Right renal cortex interstitium (tissue), 3 donors: ENCODE measurements at regions not wholly inside any gene's neighbourhood (a gene's known extent, or its start where the extent isn't known, plus 50 kb on each side); places are given as distances from the start of the nearest gene placed in this dataset.

Source experiments
- DNase-seq, 3 donors: peaks; one replicate each; pipeline ENCODE4 v3.0.0-alpha.2; 2013; ENCODE audit warnings: low read depth in 3 of 3, low spot score in 2 of 3

DNA sequence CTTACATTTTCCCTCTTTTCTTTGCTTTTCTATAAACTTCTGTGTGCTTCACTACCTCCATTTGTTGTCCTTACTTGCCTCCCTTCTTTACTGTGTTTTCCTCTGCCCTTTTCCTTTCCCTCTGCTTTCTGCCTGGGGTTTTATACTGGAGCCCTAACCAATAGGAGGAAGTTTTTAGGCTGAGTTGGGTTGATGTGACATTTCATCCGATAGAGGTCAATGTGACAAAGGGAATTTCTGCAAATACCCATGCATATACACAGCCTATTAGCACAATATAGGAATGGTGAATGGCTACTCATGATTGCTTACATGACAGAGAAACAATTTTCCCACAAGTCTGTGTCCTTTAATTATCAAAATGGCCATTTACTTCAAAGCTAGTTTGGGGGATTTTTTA is 153.0 kb upstream of the ARPP21 start:
- no peak for DNase-seq

DNA sequence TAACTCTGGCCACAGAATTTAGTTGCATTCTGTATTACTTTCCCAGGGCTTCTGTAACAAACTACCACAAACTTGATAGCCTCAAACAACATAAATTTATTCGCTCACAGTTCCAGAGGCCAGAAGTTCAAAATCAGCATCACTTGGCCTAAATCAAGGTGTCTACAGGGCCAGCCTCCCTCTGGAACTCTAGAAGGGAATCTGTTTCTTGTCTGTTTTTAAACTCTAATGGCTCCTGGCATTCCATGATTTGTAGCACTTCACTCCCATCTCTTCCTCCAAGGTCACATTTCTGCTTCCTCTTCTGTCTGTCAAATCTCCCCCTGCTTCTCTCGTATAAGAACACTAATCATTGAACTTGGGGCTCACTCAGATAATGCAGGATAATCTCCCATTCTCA is 151.9 kb upstream of the ARPP21 start:
- DNase-seq: no peak

DNA sequence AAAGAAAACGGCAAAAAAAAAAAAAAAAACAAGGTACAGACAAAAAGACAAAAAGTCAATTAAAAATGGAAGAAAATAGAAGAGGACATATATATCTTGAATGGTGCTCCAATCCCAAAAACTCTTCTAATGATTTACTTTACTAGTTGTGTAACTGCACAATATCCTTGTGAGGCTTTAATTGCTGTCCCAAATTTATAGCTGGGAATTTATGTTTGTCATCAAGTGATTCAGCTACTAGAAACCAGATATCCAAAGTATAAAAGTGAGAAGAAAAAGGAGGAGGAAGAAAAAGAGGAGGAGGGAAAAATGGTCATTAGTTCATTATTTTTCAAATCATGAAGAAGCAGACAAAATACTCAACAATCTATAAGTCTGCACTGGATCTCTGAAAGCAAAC is 150.8 kb upstream of the ARPP21 start:
- DNase-seq: no peak

DNA sequence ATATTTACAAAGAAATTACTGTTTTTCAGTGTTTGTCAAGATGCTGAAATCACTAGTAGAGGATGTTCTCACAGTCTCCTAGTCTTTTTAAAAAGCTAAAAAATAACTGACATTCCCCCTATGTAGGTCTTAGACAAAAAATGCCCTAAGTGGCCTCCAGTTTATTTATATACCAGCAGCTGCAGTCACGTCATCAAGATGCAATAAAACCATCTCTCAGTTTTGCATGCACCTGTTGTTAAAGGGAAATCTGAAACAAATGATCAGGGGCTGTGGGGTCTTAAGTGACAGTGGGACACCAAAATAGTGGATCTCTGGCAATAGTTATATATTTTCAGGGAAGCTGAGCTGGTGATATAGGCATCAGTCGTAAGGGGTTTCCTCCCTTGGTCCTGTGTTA is 146.5 kb upstream of the ARPP21 start:
- DNase-seq: no peak

DNA sequence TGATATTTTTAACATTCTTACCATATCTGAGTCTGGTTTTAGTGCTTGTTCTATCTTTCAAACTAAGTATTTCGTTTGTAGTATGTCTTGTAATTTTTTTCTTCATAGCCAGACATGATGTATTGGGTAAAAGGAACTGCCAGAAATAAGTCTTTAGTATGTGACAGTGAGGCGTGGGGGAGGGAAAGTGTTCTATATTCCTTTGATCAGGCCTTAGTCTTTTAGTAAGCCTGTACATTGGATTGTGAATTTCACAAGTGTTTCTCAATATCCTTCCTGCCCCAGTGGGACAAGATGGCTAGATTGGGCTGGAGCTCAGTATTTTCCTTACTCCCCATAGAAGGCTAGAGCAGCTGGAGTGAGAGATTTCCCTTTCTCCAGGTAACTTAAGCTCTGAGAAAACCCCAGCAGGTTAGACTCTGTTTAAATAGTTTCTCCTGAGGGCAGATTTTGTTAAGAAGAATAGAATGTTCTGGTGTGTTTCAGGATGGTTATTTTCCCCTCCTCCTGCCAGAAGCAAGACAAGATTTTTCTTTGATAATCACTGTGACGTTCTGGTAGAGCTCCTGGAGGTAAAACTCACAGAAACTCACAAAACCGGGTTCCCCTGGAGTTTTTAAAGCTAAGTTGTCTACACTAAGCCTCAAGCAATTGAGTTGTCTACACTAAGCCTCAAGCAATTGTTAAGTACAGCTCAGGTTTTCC is 140.7 kb upstream of the ARPP21 start:
- DNase-seq: no peak

DNA sequence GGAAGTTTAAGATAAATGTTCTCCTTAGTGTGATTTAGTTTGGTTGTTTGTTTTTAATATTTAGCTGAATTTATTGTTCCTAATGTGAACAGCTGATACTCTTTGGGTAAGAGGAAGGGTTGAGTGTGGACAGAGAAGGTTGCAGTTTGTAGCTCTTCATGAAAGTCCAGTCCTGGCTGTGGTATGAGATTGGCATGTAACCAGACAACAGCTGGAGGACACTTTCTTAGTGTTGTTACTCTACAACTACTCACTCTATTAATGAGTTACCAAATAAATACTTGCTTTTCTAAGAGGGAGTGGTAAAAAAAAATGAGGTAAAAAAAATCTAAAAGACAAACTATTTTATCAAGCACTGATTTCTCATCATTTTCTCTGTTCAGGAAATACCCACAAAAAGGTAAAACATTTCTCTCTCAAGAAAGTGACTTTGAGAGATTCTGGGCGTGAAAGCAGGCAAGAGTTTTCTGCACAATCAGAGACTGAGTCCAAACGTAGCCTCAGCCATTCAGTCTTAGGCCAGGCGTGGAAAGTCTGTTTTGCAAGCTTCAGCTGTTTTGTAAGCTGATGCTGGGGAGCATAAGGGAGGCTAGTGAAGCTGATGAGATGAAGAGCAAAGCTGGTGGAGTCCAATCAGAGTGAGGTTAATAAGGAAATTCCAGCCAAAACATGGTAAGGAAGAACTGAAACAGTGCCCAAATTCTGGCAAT is 138.5 kb upstream of the ARPP21 start:
- no peak for DNase-seq

DNA sequence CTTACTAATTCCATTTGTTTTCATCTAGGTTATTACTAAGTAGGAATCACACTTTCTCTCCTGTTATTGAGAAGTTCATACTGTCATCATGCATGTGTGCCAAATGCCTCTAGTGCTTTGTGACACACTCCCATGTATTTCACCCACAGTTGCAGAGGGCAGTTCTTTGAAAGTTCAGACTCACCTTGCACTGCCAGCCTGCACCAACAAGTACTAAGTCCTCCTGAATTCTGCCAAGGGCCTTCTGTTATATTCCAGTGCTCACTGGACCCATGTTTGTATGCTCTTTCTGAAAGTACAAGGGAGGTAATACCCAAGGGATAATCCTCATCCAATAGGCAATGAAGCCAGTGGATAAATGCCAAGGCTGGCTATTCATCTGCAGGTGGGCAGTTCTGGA is 136.6 kb upstream of the ARPP21 start:
- DNase-seq: no peak

DNA sequence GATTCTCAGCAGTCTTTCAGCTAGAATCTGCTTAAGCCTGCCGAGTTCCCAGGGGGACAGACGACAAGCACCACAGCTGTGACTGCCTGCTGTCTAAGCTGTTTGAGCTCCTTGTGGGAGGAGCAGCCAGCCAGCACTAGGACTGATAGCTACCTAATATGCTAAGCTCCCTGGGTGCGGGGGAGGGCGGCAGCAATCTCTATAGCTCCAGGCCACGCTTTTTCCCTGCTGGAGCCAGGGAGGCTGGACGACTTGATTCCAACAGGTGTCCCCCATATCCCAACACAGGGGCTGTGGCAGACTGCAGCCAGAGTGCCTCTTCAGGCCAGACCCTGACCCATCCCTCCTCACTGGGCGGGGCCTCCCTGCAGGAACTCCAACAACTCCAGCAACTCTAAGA is 134.1 kb upstream of the ARPP21 start:
- no peak for DNase-seq

DNA sequence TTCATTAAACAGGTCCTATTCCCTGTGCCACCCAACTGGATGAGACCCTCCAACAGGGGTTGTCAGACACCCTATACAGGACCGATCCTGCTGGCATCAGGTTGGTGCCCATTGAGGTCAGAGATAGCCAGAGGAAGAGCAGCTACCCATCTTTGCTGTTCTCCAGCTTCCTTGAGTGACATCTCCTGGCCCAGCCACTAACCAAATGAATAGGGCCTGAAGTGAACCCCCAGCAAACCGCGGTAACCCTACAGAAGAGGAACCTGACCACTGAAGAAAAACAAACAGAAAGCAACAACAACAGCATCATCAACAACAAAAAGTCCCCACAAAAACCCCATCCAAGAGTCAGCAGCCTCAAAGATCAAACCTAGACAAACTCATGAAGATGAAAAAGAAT is 133.6 kb upstream of the ARPP21 start:
- DNase-seq: no peak

DNA sequence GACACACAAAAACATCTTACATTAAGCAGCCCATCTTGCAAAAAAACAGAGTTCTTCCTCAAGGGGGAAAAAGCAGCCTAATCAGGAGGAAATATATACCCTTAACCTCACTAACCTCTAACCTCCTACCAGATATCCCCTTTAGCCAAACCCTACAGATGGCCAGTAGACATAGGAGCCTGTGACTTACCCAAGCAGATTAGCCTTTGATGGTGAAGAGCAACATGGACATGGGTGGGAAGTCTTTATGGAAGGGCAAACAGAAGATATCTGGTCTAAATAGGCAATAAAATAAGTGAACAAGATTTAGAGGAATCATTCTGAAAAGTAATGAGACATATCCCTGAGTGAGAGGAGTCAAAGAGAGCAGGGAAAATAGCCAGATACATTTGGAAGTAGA is 119.4 kb upstream of the ARPP21 start:
- DNase-seq: no peak

DNA sequence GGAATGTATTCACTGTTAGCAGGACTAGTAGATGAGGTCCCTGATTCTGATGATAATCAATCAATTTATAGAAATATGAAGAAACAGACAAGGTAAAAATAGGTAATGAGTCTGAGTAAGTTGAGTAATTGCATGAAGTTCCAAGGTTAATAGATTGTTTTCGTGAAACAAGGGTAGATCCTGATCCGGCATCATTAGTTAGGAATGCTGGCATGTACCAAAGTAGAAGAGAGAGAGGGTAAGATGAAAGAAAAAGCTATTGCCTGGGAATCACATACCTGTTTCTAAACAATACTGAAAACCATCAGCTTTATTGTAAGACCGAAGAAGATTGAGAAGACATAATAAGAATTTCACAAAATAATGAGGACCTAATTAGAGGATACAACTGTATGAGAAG is 118.1 kb upstream of the ARPP21 start:
- no peak for DNase-seq

DNA sequence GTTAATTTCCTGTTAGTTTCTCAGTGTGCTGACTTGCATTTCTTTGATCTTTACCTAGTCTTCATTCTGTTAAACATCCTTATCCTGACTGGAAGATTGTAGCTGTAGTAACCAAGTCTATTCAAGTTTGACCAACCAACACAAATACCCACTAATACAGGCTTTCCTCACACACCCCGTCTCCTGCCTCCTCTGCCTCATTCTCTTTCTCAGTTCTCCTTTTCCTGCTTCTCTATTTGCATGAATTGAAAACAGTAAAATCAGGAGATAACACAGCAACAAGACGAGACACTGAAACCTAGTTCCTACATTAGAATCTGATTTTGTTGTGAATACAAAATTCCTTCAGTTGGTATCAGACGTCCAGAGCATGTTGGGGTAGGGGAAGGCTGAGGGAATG is 116.9 kb upstream of the ARPP21 start:
- DNase-seq: no peak

DNA sequence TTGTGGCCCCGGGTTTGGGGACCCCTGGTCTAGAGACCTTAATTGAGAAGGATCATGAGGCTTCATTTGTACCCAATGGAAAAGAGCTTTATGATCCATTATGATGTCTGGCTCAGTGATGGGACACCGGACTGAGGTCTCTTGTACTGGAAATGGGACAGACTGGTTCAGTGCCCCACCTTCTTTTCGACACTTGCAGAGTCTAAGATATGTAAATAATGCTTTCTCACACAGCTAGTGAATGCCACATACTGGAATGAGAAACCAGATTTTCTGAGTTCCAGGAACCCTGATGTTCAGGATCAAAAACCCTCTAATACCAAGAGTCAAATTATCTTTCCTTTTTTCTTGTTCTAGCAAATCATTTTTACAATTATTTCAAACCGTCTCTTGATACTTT is 116.3 kb upstream of the ARPP21 start:
- no peak for DNase-seq

DNA sequence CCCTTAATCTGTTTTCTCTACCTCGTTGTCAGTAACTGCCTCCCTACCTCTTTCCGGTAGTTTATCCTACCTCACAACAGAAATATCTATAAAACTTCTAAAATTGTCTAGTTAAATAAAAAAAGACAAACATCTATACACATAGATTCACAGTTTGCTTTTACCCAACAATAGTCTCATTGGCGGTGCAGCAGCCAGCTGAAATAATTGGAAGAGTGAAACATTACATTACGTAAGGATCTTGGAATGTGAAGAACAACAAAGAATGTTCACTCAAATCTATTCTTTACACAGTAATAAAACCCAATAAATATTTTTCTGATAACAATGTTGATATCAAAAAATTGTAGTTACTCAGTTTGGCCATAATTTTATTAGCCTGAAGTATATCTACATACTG is 115.5 kb upstream of the ARPP21 start:
- no peak for DNase-seq

DNA sequence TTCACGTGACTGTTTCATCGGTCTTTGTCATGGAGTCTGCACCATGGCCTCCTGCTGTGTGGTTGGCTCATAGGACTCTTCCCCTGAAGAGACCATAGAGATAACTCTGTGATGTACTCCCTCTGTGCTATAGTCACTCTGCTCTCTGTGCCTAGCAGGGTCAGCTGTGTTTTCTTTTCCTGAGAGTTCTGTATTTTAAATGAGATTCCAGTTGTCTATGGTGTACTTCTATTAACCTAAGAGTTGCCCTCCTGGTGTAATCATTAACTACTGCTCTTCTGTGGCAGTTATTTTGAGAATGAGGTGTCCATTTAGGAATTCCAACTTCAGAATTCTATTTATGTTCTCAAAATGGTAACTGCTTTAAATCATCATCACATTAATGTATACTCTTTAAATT is 114.5 kb upstream of the ARPP21 start:
- DNase-seq: no peak

DNA sequence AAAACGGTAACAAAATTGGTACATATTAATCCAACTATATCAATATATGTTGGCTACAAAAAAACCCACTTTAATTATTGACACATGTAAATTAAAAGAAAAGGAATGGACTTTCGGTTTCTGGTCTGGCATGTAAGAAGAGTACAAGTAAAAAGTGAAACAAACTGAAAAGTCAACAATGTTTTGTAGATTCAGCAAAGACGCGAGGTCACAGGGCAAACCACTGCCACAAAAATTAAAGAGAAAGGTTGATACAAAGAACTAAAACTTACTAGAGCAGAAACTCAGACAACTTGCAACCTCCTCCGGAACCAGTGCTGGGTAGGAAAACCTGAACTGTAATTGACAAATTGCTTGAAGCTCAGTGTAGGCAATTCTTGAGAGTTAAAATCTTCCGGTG is 110.6 kb upstream of the ARPP21 start:
- DNase-seq: no peak

DNA sequence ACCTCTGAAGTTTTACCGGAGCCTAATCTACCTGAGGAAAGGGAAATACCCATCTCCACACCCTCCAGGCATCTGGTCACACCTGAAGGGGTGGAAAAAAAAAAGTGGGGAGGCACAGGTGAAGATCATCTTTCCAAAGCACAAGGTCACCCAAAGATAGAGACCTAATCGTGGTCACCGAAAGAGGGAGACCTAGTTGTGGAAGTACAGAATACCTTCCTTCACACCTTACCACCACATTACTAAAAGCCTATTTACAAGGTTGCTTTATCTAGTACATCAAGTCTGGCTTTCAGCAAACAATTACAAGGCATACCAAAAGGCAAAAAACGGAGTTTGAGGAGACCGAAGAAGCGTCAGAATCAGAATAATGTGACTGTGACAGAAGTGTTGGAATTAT is 110.0 kb upstream of the ARPP21 start:
- no peak for DNase-seq

DNA sequence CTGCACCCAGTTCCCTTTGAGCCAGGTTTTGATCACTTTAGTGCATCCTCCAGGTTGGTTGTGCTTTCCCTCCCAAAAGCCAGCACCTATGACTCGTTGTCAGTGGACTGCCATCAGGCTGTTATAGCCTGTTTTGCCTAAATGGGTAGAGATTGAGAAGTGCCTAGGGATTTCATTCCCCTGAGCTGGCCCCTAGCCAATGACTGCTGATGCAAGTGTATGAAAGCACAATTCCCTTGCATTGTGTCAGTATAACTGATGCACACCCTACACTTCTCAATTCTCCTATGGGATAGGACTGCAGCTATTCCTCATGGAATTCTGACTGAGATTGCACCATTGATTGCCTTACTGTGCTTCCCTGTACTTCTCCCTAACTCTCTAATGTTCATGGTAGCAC is 102.1 kb upstream of the ARPP21 start:
- no peak for DNase-seq

DNA sequence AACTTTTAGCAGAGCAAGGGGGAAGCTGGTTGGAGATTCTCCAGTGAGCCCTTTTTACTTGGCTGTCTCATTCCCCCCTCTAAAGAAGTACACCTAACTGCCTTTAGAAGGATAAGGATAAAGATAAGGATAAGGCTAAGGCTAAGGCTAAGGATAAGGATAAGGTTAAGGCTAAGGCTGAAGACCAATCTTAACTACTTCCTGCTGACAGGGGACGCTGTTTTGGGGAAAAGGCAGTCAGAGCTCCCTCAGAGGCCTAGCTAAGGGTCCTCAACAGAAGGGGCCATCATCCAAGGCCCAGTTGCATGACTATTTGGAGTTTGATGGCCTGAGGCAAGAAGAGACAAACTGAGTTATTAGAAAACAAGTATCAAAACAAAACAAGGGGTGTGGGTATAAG is 94.3 kb upstream of the ARPP21 start:
- no peak for DNase-seq

DNA sequence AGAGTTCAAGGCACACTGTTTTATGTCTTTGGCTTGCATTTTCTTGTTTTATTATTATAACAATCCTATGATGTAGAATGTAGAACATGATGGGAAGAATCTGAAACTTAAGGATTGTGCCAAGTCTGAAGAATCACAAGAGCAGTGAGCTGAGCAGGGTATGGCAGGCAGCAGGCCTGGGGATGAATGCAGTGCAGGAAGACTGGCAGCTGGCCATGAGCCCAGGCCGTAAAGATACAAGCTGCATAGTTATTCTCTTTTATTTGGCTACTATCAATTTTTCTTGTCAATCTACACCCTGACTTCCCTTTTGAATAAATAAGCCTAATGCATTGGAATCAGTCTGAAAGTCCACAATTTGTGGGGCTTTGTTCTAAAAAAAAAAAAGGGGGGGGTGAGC is 89.6 kb upstream of the ARPP21 start:
- no peak for DNase-seq

DNA sequence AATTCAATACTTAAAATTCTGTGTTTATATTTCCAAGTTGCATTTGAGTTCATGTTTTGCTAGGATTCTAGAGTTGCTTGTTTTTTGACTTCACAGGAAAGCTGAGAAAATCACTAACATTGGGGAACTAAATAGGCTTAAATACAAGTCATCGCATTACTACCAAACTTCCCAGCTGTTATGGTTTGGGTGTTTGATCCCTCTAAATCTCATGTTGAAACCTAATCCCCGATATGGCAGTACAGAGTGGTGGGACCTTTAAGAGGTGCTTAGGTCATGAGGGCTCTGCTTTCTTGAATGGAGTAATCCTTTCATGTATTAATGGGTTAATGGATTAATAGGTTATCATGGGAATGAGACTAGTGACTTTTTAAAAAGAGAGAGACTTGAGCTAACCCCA is 77.2 kb upstream of the ARPP21 start:
- no peak for DNase-seq

DNA sequence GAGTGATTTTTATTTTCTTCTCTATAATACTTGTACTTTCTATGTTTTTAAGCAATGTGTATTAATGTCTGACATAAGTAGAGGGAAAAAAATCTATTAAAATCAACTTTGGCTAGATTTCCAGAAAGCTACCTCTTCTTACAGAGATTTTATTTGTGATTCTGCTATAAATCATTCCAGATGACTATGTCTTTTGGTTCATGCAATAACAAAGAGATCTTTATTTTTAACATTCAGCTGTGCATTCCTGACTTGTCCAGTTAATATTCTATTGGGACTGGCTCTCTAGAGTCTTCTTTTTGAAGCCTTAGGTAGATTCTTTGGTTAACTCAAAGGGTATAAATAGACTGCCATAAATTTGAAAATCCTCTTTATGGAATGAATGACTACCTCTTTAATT is 74.3 kb upstream of the ARPP21 start:
- DNase-seq: no peak
